A549 (cell line): ENCODE measurements at regions not wholly inside any gene's neighbourhood (a gene's known extent, or its start where the extent isn't known, plus 50 kb on each side); places are given as distances from the start of the nearest gene placed in this dataset.

Source experiments
- ATAC-seq, 2 experiments: fragments of 200-7000 bp in 1 of 2; fragments of >200 bp in 1 of 2; cut with Nextera tagmentation in 1 of 2; cut with Tn5 transposase in 1 of 2; 3 replicates each; pipeline versions ENCODE4 v1.8.0 to v1.9.1; 2018 to 2020; ENCODE audit warnings: mild to moderate bottlenecking in 1 of 2, moderate library complexity in 1 of 2
- CTCF ChIA-PET: fragments of 300-600 bp; sonication (Branson Sonifier 250); formaldehyde crosslinking; extraction: SDS; loops from one replicate; lab custom pipeline; 2021; ENCODE audit warnings: antibody characterized with exemption, inconsistent platforms; lab: Yijun Ruan, JAX
- POLR2A ChIA-PET: fragments of 350-600 bp; formaldehyde crosslinking; extraction: SDS; loops from one replicate; lab custom pipeline; 2021; ENCODE audit warnings: antibody characterized with exemption, inconsistent platforms; lab: Yijun Ruan, JAX
- DNase-seq, 2 experiments: peaks; one replicate each; pipeline versions ENCODE4 v3.0.0 to v3.0.0-alpha.2; 2011 to 2016; ENCODE audit warnings: low read depth in 1 of 2, low spot score in 1 of 2
- FAIRE-seq: peaks from 2 replicates; lab custom pipeline; 2011; peaks lifted over from hg19 to GRCh38; lab: Jason Lieb, UNC
- H3K27ac ChIP-seq, 2 experiments: fragments of >200 bp; sonication (Bioruptor Twin); formaldehyde crosslinking; 3 replicates each; pipeline ENCODE4 v1.5.1; 2016 to 2017
- H3K4me1 ChIP-seq: fragments of >200 bp; sonication (Bioruptor Twin); formaldehyde crosslinking; 3 replicates; pipeline ENCODE4 v1.6.1; 2016
- H3K4me2 ChIP-seq: fragments of >200 bp; sonication (Bioruptor Twin); formaldehyde crosslinking; 3 replicates; pipeline ENCODE4 v1.6.1; 2016
- H3K4me3 ChIP-seq: fragments of >200 bp; sonication (Bioruptor Twin); formaldehyde crosslinking; 3 replicates; pipeline ENCODE4 v1.5.1; 2016
- H3K9me3 ChIP-seq: fragments of >200 bp; sonication (Bioruptor Twin); formaldehyde crosslinking; 3 replicates; pipeline ENCODE4 v1.6.1; 2016
- CEBPB ChIP-seq, 2 experiments: fragments of >200 bp in 1 of 2; sonication (Bioruptor Twin) in 1 of 2; formaldehyde crosslinking in 1 of 2; IDR thresholded peaks; 2 replicates each; pipeline ENCODE4 v1.6.1; 2012 to 2016
- CTCF ChIP-seq: fragments of >200 bp; sonication (Bioruptor Twin); formaldehyde crosslinking; IDR thresholded peaks from 3 replicates; pipeline ENCODE4 v1.5.1; 2016
- E2F6 ChIP-seq: IDR thresholded peaks from 2 replicates; pipeline ENCODE4 v1.6.1; 2012; ENCODE audit warnings: low read depth, borderline replicate concordance
- ELK1 ChIP-seq: fragments of 150-350 bp; IDR thresholded peaks from 2 replicates; pipeline ENCODE4 v1.6.1; 2014; ENCODE audit warnings: low read depth, mild to moderate bottlenecking, low read length
- ESRRA ChIP-seq: fragments of 150-350 bp; IDR thresholded peaks from 2 replicates; pipeline ENCODE4 v1.6.1; 2014; ENCODE audit warnings: mild to moderate bottlenecking, low read length, borderline replicate concordance
- HOXB13 ChIP-seq: fragments of 250-450 bp; sonication (Bioruptor Pico); IDR thresholded peaks from 2 replicates; pipeline ENCODE4 v1.5.0; 2020; ENCODE audit warnings: low read depth, mild to moderate bottlenecking, moderate library complexity
- HOXB5 ChIP-seq: fragments of 250-450 bp; sonication (Bioruptor Pico); IDR thresholded peaks from 2 replicates; pipeline ENCODE4 v1.5.0; 2020; ENCODE audit warnings: mild to moderate bottlenecking, moderate library complexity
- JUN ChIP-seq, 2 experiments: fragments of >200 bp; sonication (Bioruptor Twin); formaldehyde crosslinking; IDR thresholded peaks; 2 replicates in 1 of 2; 3 replicates in 1 of 2; pipeline ENCODE4 v1.6.1; 2016 to 2017
- MYC ChIP-seq: IDR thresholded peaks from 2 replicates; pipeline ENCODE4 v1.6.1; 2012; ENCODE audit warnings: mild to moderate bottlenecking, inconsistent platforms, low read length, improper control_type of control experiment, borderline replicate concordance
- NPAS2 ChIP-seq: fragments of 250-450 bp; sonication (Bioruptor Pico); IDR thresholded peaks from 2 replicates; pipeline ENCODE4 v1.8.0; 2022; ENCODE audit warnings: mild to moderate bottlenecking, moderate library complexity, borderline replicate concordance
- POLR2AphosphoS2 ChIP-seq: conservative IDR thresholded peaks from 2 replicates; pipeline ENCODE4 v1.6.1; 2012; ENCODE audit warnings: low read length, improper control_type of control experiment, inconsistent platforms
- REST ChIP-seq: fragments of 200-600 bp; sonication (generic); IDR thresholded peaks from 2 replicates; pipeline ENCODE4 v1.6.1; 2016; ENCODE audit warnings: antibody characterized with exemption, mild to moderate bottlenecking, moderate library complexity
- RFX5 ChIP-seq: fragments of 450-650 bp; IDR thresholded peaks from 2 replicates; pipeline ENCODE4 v1.7.1; 2014; ENCODE audit warnings: antibody characterized with exemption, mild to moderate bottlenecking, moderate library complexity
- SMC3 ChIP-seq: fragments of >200 bp; sonication (Bioruptor Twin); formaldehyde crosslinking; IDR thresholded peaks from 3 replicates; pipeline ENCODE4 v1.6.1; 2018; ENCODE audit warnings: inconsistent platforms
- TFCP2L1 ChIP-seq: fragments of 250-450 bp; sonication (Bioruptor Pico); IDR thresholded peaks from 2 replicates; pipeline ENCODE4 v1.5.0; 2021; ENCODE audit warnings: mild to moderate bottlenecking
- ZFP36 ChIP-seq: fragments of 450-650 bp; IDR thresholded peaks from 2 replicates; pipeline ENCODE4 v1.6.1; 2014; ENCODE audit warnings: borderline replicate concordance; ENCODE audit not compliant: partially characterized antibody
- ZSCAN20 ChIP-seq: fragments of 250-450 bp; sonication (Bioruptor Pico); IDR thresholded peaks from 2 replicates; pipeline ENCODE4 v1.8.0; 2022; ENCODE audit warnings: mild to moderate bottlenecking, moderate library complexity
- WGBS: methylation state at CpG from one replicate; pipeline ENCODE4 v1.1.6; 2017; ENCODE audit errors: missing lambda C conversion rate; 5-methylcytosine and 5-hydroxymethylcytosine counted together

GRCh38 chr1:95650631-95651030 is 416.6 kb downstream of the RWDD3 start:
- ChIA-PET POLR2A (no interaction called here), CTCF (no interaction called here)
- Histone ChIP-seq H3K4me1 (no peaks in the 10 kb centered on the region), H3K4me3 (no peak overlapping the region), H3K4me2 (no peak overlapping the region), H3K9me3 (no peaks in the 10 kb centered on the region), H3K27ac (no peak overlapping the region)
- TF ChIP-seq SMC3 (no peak), ZFP36 (no peak), ESRRA (no peak), RFX5 (no peak), POLR2AphosphoS2 (no peak), ZSCAN20 (CRISPR knock-in tag) (no peak)
- ATAC-seq (no peak), FAIRE-seq (no peak), DNase-seq (no peak)
- WGBS: 21% methylated on average over 3 of the region's 3 CpGs

GRCh38 chr1:95652423-95652965 is 418.5 kb downstream of the RWDD3 start:
- Histone ChIP-seq H3K4me1 (no peaks in the 10 kb centered on the region), H3K4me2 (no peak overlapping the region), H3K9me3 (no peaks in the 10 kb centered on the region), H3K27ac (no peak overlapping the region), H3K4me3 (no peak overlapping the region)
- FAIRE-seq (no peak), ATAC-seq (no peak), DNase-seq (no peak)
- 33% methylated on average over 8 of the region's 8 CpGs for WGBS
- ChIA-PET CTCF (no interaction called here), POLR2A (no interaction called here)
- no peak for TF ChIP-seq ELK1
- no peak for TF ChIP-seq HOXB5 (CRISPR knock-in tag)
- no peak for TF ChIP-seq NPAS2 (CRISPR knock-in tag)
- no peak for TF ChIP-seq CTCF
- no peak for TF ChIP-seq TFCP2L1
- TF ChIP-seq HOXB13 (CRISPR knock-in tag): no peak
- TF ChIP-seq ZFP36: no peak
- TF ChIP-seq REST: no peak
- no peak for TF ChIP-seq SMC3
- no peak for TF ChIP-seq JUN (IDR thresholded peaks at IDR 0.05)
- no peak for TF ChIP-seq RFX5
- no peak for TF ChIP-seq MYC
- no peak for TF ChIP-seq E2F6
- TF ChIP-seq, all 56 proteins: peak for 0

- H3K4me3 ChIP-seq: no peak overlapping the region
- no peak overlapping the region for H3K27ac ChIP-seq
- H3K4me1 ChIP-seq: no peaks in the 10 kb centered on the region
- FAIRE-seq (no peak), ATAC-seq (no peak), DNase-seq (no peak)
- ChIA-PET POLR2A (no interaction called here), CTCF (interaction anchor here (1.7 kb wide), 1 partner anchor 13 kb away, joined by 5 read pairs; no protein-coding TSS in a partner anchor)
- no peak overlapping the region for H3K4me2 ChIP-seq
- TF ChIP-seq CEBPB (IDR thresholded peaks at IDR 0.05): no peak
- H3K9me3 ChIP-seq: no peaks in the 10 kb centered on the region
- WGBS: 24% methylated on average over 4 of the region's 4 CpGs
Observed at GRCh38 chr1:95653618-95654017, 419.6 kb downstream of the RWDD3 start.
